SK-N-SH (cell line): ENCODE measurements at regions not wholly inside any gene's neighbourhood (a gene's known extent, or its start where the extent isn't known, plus 50 kb on each side); places are given as distances from the start of the nearest gene placed in this dataset.

Experiments used
- CTCF ChIA-PET: fragments of 300-600, 350-600 bp; formaldehyde crosslinking; extraction: SDS; loops from one replicate; lab custom pipeline; 2021; lab: Yijun Ruan, JAX
- POLR2A ChIA-PET: fragments of 350-600 bp; sonication (Branson Sonifier 250); formaldehyde crosslinking; extraction: SDS; loops from one replicate; lab custom pipeline; 2020; ENCODE audit warnings: antibody characterized with exemption, inconsistent platforms; lab: Yijun Ruan, JAX
- DNase-seq: peaks from one replicate; pipeline ENCODE4 v3.0.0; 2012
- H2AFZ ChIP-seq: fragments of 200-600 bp; sonication (generic); 2 replicates; pipeline ENCODE4 v1.8.1; 2016; ENCODE audit warnings: antibody characterized with exemption, mild to moderate bottlenecking, low read depth
- H3F3A ChIP-seq: fragments of 200-600 bp; sonication (generic); replicated peaks from 2 replicates; pipeline ENCODE3; 2016; ENCODE audit warnings: antibody characterized with exemption, mild to moderate bottlenecking; ENCODE audit not compliant: insufficient read depth
- H3K27ac ChIP-seq, 2 experiments: fragments of 200-500 bp in 1 of 2; fragments of 200-600 bp in 1 of 2; sonication (Bioruptor generic) in 1 of 2; sonication (generic), shearing (Covaris generic) in 1 of 2; 2 replicates each; pipeline versions ENCODE4 v1.5.1 to v1.6.1; 2014 to 2016; ENCODE audit warnings: low read depth in 2 of 2, inconsistent platforms in 1 of 2, low read length in 1 of 2, mild to moderate bottlenecking in 1 of 2, mixed read lengths in 1 of 2
- H3K27me3 ChIP-seq: fragments of 200-600 bp; sonication (generic), shearing (Covaris generic); 2 replicates; pipeline ENCODE4 v1.6.1; 2016; ENCODE audit warnings: mixed run types; ENCODE audit not compliant: insufficient read depth
- H3K36me3 ChIP-seq, 2 experiments: fragments of 200-500 bp in 1 of 2; fragments of 200-600 bp in 1 of 2; sonication (Bioruptor generic) in 1 of 2; sonication (generic) in 1 of 2; replicated peaks in 1 of 2; 2 replicates each; pipeline versions ENCODE3 to v1.5.1; 2014 to 2016; ENCODE audit warnings: low read length in 1 of 2, mild to moderate bottlenecking in 1 of 2; ENCODE audit not compliant: insufficient read depth in 2 of 2, control insufficient read depth in 1 of 2
- H3K4me1 ChIP-seq, 2 experiments: fragments of 200-500 bp in 1 of 2; fragments of 200-600 bp in 1 of 2; sonication (Bioruptor generic) in 1 of 2; sonication (generic), shearing (Covaris generic) in 1 of 2; 2 replicates each; pipeline versions ENCODE4 v1.5.1 to v1.6.1; 2014 to 2016; ENCODE audit warnings: low read depth in 1 of 2, low read length in 1 of 2, mixed run types in 1 of 2; ENCODE audit not compliant: insufficient read depth in 2 of 2, control insufficient read depth in 1 of 2
- H3K4me2 ChIP-seq: fragments of 200-600 bp; sonication (generic), shearing (Covaris generic); 2 replicates; pipeline ENCODE4 v1.6.1; 2017; ENCODE audit warnings: mixed run types
- H3K4me3 ChIP-seq, 2 experiments: fragments of 200-500 bp in 1 of 2; fragments of 200-600 bp in 1 of 2; sonication (Bioruptor generic) in 1 of 2; sonication (generic), shearing (Covaris generic) in 1 of 2; 2 replicates each; pipeline versions ENCODE4 v1.5.1 to v1.8.1; 2014 to 2016; ENCODE audit warnings: low read depth in 2 of 2, inconsistent platforms in 1 of 2, low read length in 1 of 2, mild to moderate bottlenecking in 1 of 2, mixed read lengths in 1 of 2, moderate library complexity in 1 of 2
- H3K79me2 ChIP-seq: fragments of 200-600 bp; sonication (generic); 2 replicates; pipeline ENCODE4 v1.8.1; 2017; ENCODE audit warnings: mild to moderate bottlenecking; ENCODE audit not compliant: insufficient read depth
- H3K9ac ChIP-seq: fragments of 200-600 bp; sonication (generic); 2 replicates; pipeline ENCODE4 v1.6.1; 2017; ENCODE audit warnings: mixed run types
- H3K9me2 ChIP-seq: fragments of 200-600 bp; sonication (generic); 2 replicates; pipeline ENCODE4 v1.6.1; 2017; ENCODE audit warnings: mixed run types
- H3K9me3 ChIP-seq: fragments of 200-600 bp; sonication (generic); 2 replicates; pipeline ENCODE4 v1.6.1; 2017; ENCODE audit warnings: mixed run types, mild to moderate bottlenecking, moderate library complexity
- H4K20me1 ChIP-seq: fragments of 200-600 bp; sonication (generic); 2 replicates; pipeline ENCODE4 v1.6.1; 2017; ENCODE audit warnings: mild to moderate bottlenecking, mixed run types; ENCODE audit not compliant: insufficient read depth
- FOSL2 ChIP-seq: IDR thresholded peaks from 2 replicates; pipeline ENCODE4 v1.4.0; 2012; ENCODE audit warnings: low read depth, mild to moderate bottlenecking, moderate library complexity, borderline replicate concordance
- NFIC ChIP-seq: IDR thresholded peaks from 2 replicates; pipeline ENCODE4 v1.4.0; 2012; ENCODE audit warnings: borderline replicate concordance
- PBX3 ChIP-seq: IDR thresholded peaks from 2 replicates; pipeline ENCODE4; 2012
- REST ChIP-seq: IDR thresholded peaks from 2 replicates; pipeline ENCODE4 v1.6.1; 2012; ENCODE audit warnings: mild to moderate bottlenecking, low read depth, low read length, moderate library complexity
- SIN3A ChIP-seq: IDR thresholded peaks from 2 replicates; pipeline ENCODE4 v1.6.1; 2012; ENCODE audit warnings: low read depth, mild to moderate bottlenecking, low read length, moderate library complexity, borderline replicate concordance
- USF2 ChIP-seq: fragments of 150-350 bp; IDR thresholded peaks from 2 replicates; pipeline ENCODE4 v1.6.1; 2017; ENCODE audit warnings: antibody characterized with exemption, low read length, low read depth, borderline replicate concordance
- WGBS: methylation state at CpG from one replicate; pipeline ENCODE4 v1.1.6; 2017; ENCODE audit warnings: low lambda C conversion rate; 5-methylcytosine and 5-hydroxymethylcytosine counted together

GRCh38 chr3:124107104-124107890 lies 115.4 kb upstream of the ROPN1 start:
- H3K27ac ChIP-seq, result peak overlapping the region; percentile 60 to 80
- POLR2A ChIA-PET, result interaction anchor here (1.2 to 1.5 kb wide), 2 partner anchors 8 to 75 kb away, joined by 3 to 4 read pairs; partner anchors contain the start of gene KALRN
- DNase-seq, result no peak

More at GRCh38 chr3:124107104-124107890, 115.4 kb upstream of the ROPN1 start:
- Histone ChIP-seq H3K4me2 (peak overlapping the region; percentile 18; the same call in 1 of the 2 replicates), H3K4me1 (peaks cover 0 to 19% of the 10 kb centered on the region in 2 experiments; a peak in 2 of 4 replicates), H3K9me3 (peaks cover 4% of the 10 kb centered on the region; the same call in 1 of the 2 replicates)
- TF ChIP-seq FOSL2 (0 out of 2 replicates have a peak, but pooled peaks have one; percentile 6), REST (no peak), SIN3A (no peak), NFIC (peak; percentile 56), PBX3 (no peak), USF2 (no peak)
- TF ChIP-seq, all 33 proteins: peak for 2
- Histone ChIP-seq H3K9me2 (peaks cover 3% of the 10 kb centered on the region; the same call in 1 of the 2 replicates), H3K27me3 (no peaks in the 10 kb centered on the region), H4K20me1 (no peaks in the 10 kb centered on the region), H2AFZ (no peak overlapping the region), H3K36me3 (peaks cover 0 to 6% of the 10 kb centered on the region in 2 experiments), H3K9ac (no peak overlapping the region), H3F3A (peaks cover 10% of the 10 kb centered on the region), H3K4me3 (no peak overlapping the region), H3K79me2 (no peaks in the 10 kb centered on the region)
- CTCF ChIA-PET, result interaction anchor here (0.6 to 2.6 kb wide), 6 partner anchors 12 to 128 kb away, joined by 3 to 8 read pairs (median 3); no protein-coding TSS in a partner anchor
- 39% methylated on average over 4 of the region's 4 CpGs for WGBS
